NCI-H1105 (cell line): ENCODE measurements at regions not wholly inside any gene's neighbourhood (a gene's known extent, or its start where the extent isn't known, plus 50 kb on each side); places are given as distances from the start of the nearest gene placed in this dataset.

Source experiments
- DNase-seq: peaks from one replicate; lab custom pipeline; 2025; lab: John Stamatoyannopoulos, UW

DNA sequence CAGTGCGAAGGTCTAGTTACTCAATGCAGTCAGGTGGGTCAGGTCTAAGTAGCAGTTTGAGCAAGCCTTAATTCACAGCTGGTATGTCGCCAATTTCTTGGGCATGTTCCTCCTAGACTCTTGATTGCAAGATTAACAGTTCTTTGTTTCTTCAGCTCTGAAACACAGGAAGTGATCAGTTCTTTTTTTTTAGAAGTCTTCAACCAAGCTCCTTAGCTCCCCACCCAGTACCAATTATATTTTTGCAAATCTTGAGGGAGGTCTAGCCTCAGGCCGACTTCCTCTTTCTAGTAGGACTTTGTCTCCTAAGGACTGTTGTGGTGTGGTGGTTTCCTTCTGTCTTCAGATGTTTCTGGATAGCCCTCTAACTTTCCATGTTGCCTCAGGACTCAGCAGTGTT, 2054.2 kb downstream of the MAT2B start:
- no peak for DNase-seq

DNA sequence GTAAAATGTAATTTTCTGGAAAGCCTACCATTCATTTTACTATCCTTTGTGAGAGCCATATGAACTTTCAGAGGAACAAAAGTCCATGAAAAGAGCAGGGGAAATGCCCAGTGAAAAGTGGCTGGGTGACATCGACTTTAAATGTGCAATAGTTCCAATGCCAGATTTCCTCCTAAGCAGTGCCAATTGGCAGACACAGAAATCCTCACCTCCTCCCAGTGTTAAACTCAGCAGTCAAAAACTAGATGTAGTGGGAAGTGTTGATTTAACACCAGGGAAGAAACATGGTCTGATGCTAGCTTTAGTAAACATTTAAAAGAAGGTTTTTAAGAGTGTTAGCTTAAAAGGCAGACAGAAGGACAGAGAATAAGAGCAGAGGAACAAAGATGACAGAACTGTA, 2055.2 kb downstream of the MAT2B start:
- no peak for DNase-seq

- no peak for DNase-seq
Measured at GRCh38 chr5:165565911-165566310, 2060.5 kb downstream of the MAT2B start.

- no peak for DNase-seq
Measured at GRCh38 chr5:165569551-165569950, 2064.1 kb downstream of the MAT2B start.

DNA sequence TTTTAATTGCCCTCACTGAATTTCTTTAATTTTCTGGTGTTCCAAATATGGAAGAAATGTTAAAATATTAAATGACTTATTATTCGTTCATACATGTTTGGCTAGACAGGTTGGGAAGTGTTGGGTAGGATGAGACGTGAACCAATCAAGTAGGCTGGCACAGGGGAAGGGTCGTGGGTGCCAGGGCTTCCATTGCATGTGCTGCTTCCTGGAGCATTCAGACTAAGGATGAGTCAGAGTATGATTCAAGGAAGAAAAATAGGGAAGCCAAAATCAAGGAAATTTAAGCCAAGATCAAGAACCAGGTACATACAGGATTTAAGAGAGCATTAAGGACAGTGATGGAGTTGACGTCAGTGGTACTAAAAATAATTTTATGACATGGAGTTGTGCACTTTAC, 2068.0 kb downstream of the MAT2B start:
- no peak for DNase-seq

- no peak for DNase-seq
Measured at GRCh38 chr5:165574100-165574499, 2068.7 kb downstream of the MAT2B start.

DNA sequence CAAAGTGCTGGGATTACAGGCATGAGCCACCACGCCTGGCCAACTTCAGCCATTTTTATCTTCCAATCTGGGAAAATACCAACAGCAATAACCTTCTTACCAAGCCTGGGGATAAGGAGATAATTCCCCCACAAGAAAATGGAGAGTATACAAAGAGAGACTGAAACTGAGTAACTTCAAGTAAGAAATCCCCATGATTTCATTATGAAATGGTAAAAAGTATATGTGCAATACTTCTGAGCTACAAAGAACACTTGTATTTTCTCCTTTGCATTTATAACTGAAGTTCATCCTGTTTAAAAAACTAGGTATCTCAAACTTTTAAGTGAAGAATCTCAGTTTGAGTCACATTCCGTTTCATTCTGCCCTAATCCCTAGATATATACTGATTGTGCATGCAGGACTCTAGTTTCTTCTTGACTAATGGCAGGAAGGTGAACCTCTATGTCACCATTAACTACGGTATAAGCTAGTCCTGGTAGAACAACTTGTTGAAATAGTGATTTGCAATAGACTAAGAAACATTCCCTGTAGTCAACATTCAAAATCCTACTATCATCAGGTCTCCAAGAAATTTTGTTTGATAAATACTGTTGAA, 2071.4 kb downstream of the MAT2B start:
- no peak for DNase-seq

- no peak for DNase-seq
Measured at GRCh38 chr5:165579911-165580310, 2074.5 kb downstream of the MAT2B start.

GRCh38 chr5:165594693-165595092, 2089.3 kb downstream of the MAT2B start:
- no peak for DNase-seq

GRCh38 chr5:165602529-165602928, 2097.1 kb downstream of the MAT2B start:
- DNase-seq = no peak

GRCh38 chr5:165607026-165607425, 2101.6 kb downstream of the MAT2B start:
- no peak for DNase-seq

DNA sequence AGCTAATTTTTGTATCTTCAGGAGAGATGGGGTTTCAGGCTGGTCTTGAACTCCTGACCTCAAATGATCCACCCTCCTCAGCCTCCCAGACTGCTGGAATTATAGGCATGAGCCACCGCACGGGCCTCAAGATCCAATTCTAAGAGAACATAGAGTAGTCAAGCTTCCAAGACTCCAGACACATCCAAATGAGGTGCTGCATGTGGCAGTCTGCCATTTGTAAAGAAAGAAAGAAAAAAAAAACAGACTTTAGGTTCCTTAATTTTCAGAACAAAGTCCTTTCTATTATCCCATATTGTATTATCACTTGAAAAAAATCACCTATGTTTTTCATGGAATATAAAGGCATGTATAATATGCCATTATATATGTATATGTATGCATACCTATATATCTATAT, 2104.5 kb downstream of the MAT2B start:
- no peak for DNase-seq

GRCh38 chr5:165616490-165617405, 2111.3 kb downstream of the MAT2B start:
- DNase-seq = no peak

GRCh38 chr5:165617491-165617890, 2112.1 kb downstream of the MAT2B start:
- no peak for DNase-seq

GRCh38 chr5:165620394-165620793, 2115.0 kb downstream of the MAT2B start:
- no peak for DNase-seq

DNA sequence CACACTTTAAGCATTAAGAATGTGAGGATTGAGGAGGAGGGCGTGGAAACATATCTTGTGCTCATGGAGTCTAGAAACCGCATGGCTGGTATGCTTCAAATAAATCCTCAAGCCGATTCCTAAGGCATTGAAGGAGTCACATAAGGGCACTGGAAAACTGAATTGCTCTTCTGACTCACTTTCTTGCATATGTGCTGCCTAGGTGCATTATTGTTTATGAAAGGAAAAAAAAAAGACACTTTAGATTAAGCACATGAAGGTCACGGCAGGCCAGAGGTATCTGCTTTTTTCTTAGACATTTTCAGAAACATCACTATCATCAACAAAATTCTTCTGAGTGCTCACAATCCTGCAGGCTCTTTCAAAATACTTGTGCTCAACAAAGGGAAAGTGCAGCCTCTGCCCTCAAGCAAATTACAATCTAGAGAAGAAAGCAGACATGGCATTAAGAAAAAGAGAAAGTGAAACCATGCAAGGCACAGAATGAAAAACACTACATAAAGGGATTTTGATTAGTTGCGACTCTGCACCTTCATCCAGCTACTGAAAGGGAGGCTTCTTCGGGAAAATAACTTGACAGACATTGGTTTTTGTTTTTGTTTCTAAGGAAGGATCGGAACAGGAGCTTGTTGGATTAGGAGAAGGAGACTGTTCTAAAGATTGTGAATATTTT, 2117.6 kb downstream of the MAT2B start:
- DNase-seq = no peak

- DNase-seq = no peak
Measured at GRCh38 chr5:165624166-165624946, 2118.9 kb downstream of the MAT2B start.

GRCh38 chr5:165626161-165626560, 2120.7 kb downstream of the MAT2B start:
- no peak for DNase-seq

DNA sequence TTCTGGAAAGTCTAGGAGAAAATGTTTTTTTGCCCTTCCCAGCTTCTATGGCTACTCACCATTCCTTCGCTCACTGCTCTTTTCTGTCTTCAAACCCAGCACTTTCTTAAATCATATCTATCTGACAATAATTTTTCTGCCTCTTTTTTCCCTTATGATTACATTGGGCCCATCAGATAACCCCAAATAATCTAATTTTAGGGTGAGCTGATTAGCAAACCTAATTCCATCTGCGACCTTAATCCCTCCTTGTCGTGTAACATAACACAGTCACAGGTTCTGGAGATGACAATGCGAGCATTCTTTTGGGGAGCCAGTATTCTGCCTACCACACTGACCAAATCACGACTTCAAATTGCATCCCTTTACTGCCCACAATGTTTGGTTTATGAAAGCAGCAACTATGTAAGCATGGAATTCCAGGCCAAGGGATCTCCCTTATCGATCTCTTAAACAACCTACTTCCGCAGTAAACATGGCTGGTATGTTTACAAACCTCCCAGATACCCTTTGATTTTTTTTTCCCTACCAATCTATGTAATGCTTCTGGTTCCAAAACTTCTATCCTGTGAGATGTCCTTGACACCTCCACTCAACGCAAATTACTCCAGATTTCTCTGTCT, 2122.2 kb downstream of the MAT2B start:
- no peak for DNase-seq

DNA sequence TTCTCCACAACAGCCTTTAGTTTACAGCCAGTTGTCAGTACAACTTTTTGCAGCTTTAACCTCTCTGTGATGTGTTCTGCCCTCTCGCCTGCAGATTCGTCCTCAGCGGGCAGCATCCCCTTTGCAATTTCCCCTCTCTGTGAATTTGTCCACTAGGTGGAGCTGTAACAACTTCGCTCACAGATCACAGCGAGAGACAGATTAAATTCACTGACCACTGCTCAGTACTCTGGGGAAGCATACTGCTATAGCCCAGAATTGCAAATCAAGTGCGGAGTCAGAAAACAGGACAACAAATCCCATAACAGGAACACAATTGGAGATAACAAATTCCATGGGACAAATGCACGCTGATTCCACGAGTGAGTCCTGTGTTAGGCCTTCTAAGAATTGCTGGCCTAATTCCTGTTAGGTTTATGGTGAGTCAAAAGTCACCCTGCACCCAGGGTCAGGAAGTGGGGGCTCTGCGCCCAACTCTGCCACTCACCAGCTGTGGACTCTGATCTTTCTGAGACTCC, 2124.9 kb downstream of the MAT2B start:
- DNase-seq = peak; percentile 2

- no peak for DNase-seq
Measured at GRCh38 chr5:165631235-165631634, 2125.8 kb downstream of the MAT2B start.

- no peak for DNase-seq
Measured at GRCh38 chr5:165642366-165642765, 2136.9 kb downstream of the MAT2B start.
